ENCODE measurements at regions not wholly inside any gene's neighbourhood (a gene's known extent, or its start where the extent isn't known, plus 50 kb on each side); places are given as distances from the start of the nearest gene placed in this dataset.

GRCh38 chr3:168371846-168372245 lies 276.1 kb upstream of the GOLIM4 start:
- H3K27me3 ChIP-seq (replicated peaks; ENCODE audit: insufficient read depth) = no peaks in the 10 kb centered on the region
- H3K36me3 ChIP-seq = no peaks in the 10 kb centered on the region
- H3K9me3 ChIP-seq = no peaks in the 10 kb centered on the region
- DNase-seq (ENCODE audit: low spot score) (no peak), ATAC-seq (ENCODE audit: insufficient number of reproducible peaks, low FRiP score, low read depth) (no peak)
- no peak for TF ChIP-seq CTCF (IDR thresholded peaks at IDR 0.05)
- no peak overlapping the region for H3K4me3 ChIP-seq
- no peak overlapping the region for H3K27ac ChIP-seq
- H3K4me1 ChIP-seq (ENCODE audit: control insufficient read depth in 1 of 2, low read depth in 2 of 2) = no peaks in the 10 kb centered on the region

GRCh38 chr3:168364967-168365366 lies 269.2 kb upstream of the GOLIM4 start:
- TF ChIP-seq CTCF (IDR thresholded peaks at IDR 0.05) = no peak
- no peak for ATAC-seq (ENCODE audit: insufficient number of reproducible peaks, low FRiP score, low read depth)
- Histone ChIP-seq H3K4me3 (no peak overlapping the region), H3K27ac (no peak overlapping the region), H3K36me3 (no peaks in the 10 kb centered on the region), H3K4me1 (ENCODE audit: control insufficient read depth in 1 of 2, low read depth in 2 of 2) (no peaks in the 10 kb centered on the region), H3K9me3 (no peaks in the 10 kb centered on the region), H3K27me3 (replicated peaks; ENCODE audit: insufficient read depth) (no peaks in the 10 kb centered on the region)
- no peak for DNase-seq (ENCODE audit: low spot score)

DNA sequence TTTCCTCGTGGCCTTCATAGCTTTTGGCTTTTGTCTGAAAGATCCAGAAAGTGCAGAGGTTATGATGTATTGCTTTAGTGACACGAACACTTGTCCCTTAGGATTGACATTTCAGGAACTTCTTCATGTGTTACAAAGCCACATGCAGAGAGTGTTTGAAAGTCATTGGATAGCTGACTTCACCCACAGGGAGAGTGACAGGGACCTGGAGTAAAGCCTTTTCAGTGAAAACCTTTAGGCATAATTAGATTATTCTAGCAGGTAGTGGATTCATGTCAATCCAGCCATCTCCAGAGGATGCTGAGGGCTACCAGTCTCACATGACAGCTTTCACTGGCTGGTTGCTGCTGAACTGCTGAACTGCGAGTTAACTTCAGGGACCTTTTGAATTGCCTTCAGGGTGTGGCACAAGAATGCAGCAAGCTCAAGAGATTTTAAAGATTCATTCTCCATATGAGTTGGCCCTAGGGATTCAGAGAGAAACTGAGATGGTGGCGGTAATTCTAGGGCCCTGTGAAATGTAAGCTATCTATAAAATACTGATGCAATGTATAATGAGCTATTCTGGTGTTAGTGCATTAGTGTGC lies 267.0 kb upstream of the GOLIM4 start:
- Histone ChIP-seq H3K27me3 (replicated peaks; ENCODE audit: insufficient read depth) (no peaks in the 10 kb centered on the region), H3K4me1 (ENCODE audit: control insufficient read depth in 1 of 2, low read depth in 2 of 2) (no peaks in the 10 kb centered on the region), H3K9me3 (no peaks in the 10 kb centered on the region), H3K4me3 (no peak overlapping the region), H3K27ac (no peak overlapping the region), H3K36me3 (no peaks in the 10 kb centered on the region)
- no peak for ATAC-seq (ENCODE audit: insufficient number of reproducible peaks, low FRiP score, low read depth)
- TF ChIP-seq CTCF (IDR thresholded peaks at IDR 0.05) = no peak
- DNase-seq (ENCODE audit: low spot score) = no peak

DNA sequence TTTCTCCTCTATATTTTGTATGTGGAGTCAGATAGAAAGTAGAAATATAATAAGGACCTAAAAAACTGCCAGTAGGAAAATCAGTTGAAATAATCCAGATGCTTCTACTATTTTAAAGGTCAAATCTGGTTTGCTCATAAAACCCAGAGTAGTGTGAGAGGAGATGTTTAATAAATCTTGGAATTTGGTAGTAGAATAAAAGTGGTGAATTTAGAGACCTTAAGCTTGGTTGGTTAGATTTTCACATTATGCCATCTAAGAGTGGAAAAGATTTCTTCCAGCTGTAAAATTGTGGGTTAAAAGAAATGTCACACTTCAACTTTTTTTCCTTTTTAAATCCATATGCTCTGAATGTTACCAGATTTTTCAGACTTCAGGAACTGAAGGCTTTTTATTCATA lies 266.4 kb upstream of the GOLIM4 start:
- DNase-seq (ENCODE audit: low spot score) (no peak), ATAC-seq (ENCODE audit: insufficient number of reproducible peaks, low FRiP score, low read depth) (no peak)
- Histone ChIP-seq H3K27ac (no peak overlapping the region), H3K9me3 (no peaks in the 10 kb centered on the region), H3K4me3 (no peak overlapping the region), H3K4me1 (ENCODE audit: control insufficient read depth in 1 of 2, low read depth in 2 of 2) (no peaks in the 10 kb centered on the region), H3K27me3 (replicated peaks; ENCODE audit: insufficient read depth) (no peaks in the 10 kb centered on the region), H3K36me3 (no peaks in the 10 kb centered on the region)
- TF ChIP-seq CTCF (IDR thresholded peaks at IDR 0.05) = no peak

GRCh38 chr3:168360993-168361392 lies 265.3 kb upstream of the GOLIM4 start:
- Histone ChIP-seq H3K4me1 (ENCODE audit: control insufficient read depth in 1 of 2, low read depth in 2 of 2) (no peaks in the 10 kb centered on the region), H3K9me3 (no peaks in the 10 kb centered on the region), H3K36me3 (no peaks in the 10 kb centered on the region), H3K4me3 (no peak overlapping the region), H3K27ac (no peak overlapping the region), H3K27me3 (replicated peaks; ENCODE audit: insufficient read depth) (no peaks in the 10 kb centered on the region)
- no peak for ATAC-seq (ENCODE audit: insufficient number of reproducible peaks, low FRiP score, low read depth)
- no peak for DNase-seq (ENCODE audit: low spot score)
- no peak for TF ChIP-seq CTCF (IDR thresholded peaks at IDR 0.05)
